Stomach (tissue), 4 donors: ENCODE measurements at regions not wholly inside any gene's neighbourhood (a gene's known extent, or its start where the extent isn't known, plus 50 kb on each side); places are given as distances from the start of the nearest gene placed in this dataset.

Experiments used
- CTCF ChIP-seq, 7 experiments: fragments of 450-650 bp in 4 of 7; fragments of 200-600 bp in 3 of 7; sonication (generic) in 3 of 7; IDR thresholded peaks; one replicate each; pipeline ENCODE4 v1.5.1; 2016 to 2019; ENCODE audit warnings: antibody characterized with exemption in 7 of 7, control low read depth in 2 of 7, mild to moderate bottlenecking in 1 of 7
- POLR2A ChIP-seq, 4 donors: fragments of 450-650 bp; IDR thresholded peaks; one replicate each; pipeline ENCODE4 v1.6.1; 2016; ENCODE audit warnings: antibody characterized with exemption in 4 of 4, control low read depth in 2 of 4, mild to moderate bottlenecking in 1 of 4, moderate library complexity in 1 of 4
- POLR2AphosphoS5 ChIP-seq, 3 donors: sonication (generic); formaldehyde crosslinking; IDR thresholded peaks; one replicate each; pipeline ENCODE4 v1.6.1; 2016; ENCODE audit warnings: antibody characterized with exemption in 3 of 3

GRCh38 chr7:109579901-109580300 is 1010.2 kb downstream of the DNAJB9 start:
- TF ChIP-seq CTCF (IDR thresholded peaks at IDR 0.05), result no peak
- no peak for TF ChIP-seq POLR2AphosphoS5 (IDR thresholded peaks at IDR 0.05)
- no peak for TF ChIP-seq POLR2A (IDR thresholded peaks at IDR 0.05)
